ENCODE measurements at regions not wholly inside any gene's neighbourhood (a gene's known extent, or its start where the extent isn't known, plus 50 kb on each side); places are given as distances from the start of the nearest gene placed in this dataset.
"Not testable (repeated sequence)": the region's sequence is repeated elsewhere in the genome, so short reads cannot be mapped to it uniquely, and the experiment has no call there.

GRCh38 chr12:56872366-56872765 lies 61.8 kb downstream of the SDR9C7 start:
- DNase-seq, result no peak

GRCh38 chr12:56867216-56867615 lies 67.0 kb downstream of the SDR9C7 start:
- no peak for DNase-seq

GRCh38 chr12:56866493-56866892 lies 67.7 kb downstream of the SDR9C7 start:
- DNase-seq, result no peak

- DNase-seq, result no peak
These were observed 69.9 kb downstream of the SDR9C7 start for GRCh38 chr12:56864318-56864717.

- no peak for DNase-seq
These were observed 70.4 kb downstream of the SDR9C7 start for GRCh38 chr12:56863789-56864188.

GRCh38 chr12:56862264-56862663 lies 71.9 kb downstream of the SDR9C7 start:
- no peak for DNase-seq

- not testable (repeated sequence) for DNase-seq
These were observed 80.7 kb downstream of the SDR9C7 start for GRCh38 chr12:56853392-56853978.

GRCh38 chr12:56851462-56851861 lies 82.7 kb downstream of the SDR9C7 start:
- DNase-seq, result no peak

- DNase-seq, result no peak
These were observed 77.8 kb downstream of the HSD17B6 start for GRCh38 chr12:56840922-56841321.

- no peak for DNase-seq
These were observed 76.8 kb downstream of the HSD17B6 start for GRCh38 chr12:56839915-56840325.

GRCh38 chr12:56839489-56839848 lies 76.3 kb downstream of the HSD17B6 start:
- no peak for DNase-seq

GRCh38 chr12:56838621-56839488 lies 75.7 kb downstream of the HSD17B6 start:
- peak; percentile 31 for DNase-seq
